ENCODE measurements at regions not wholly inside any gene's neighbourhood (a gene's known extent, or its start where the extent isn't known, plus 50 kb on each side); places are given as distances from the start of the nearest gene placed in this dataset.

- no peaks in the 10 kb centered on the region for H3K9me2 ChIP-seq (replicated peaks; ENCODE audit: insufficient read depth, low read length)
- no peak overlapping the region for H3K4me3 ChIP-seq (ENCODE audit: low read length)
- H3K4me1 ChIP-seq (ENCODE audit: low read length), result peaks cover 7% of the 10 kb centered on the region
- no peak overlapping the region for H3K27ac ChIP-seq (ENCODE audit: low read length)
- TF ChIP-seq, protein P1, sequence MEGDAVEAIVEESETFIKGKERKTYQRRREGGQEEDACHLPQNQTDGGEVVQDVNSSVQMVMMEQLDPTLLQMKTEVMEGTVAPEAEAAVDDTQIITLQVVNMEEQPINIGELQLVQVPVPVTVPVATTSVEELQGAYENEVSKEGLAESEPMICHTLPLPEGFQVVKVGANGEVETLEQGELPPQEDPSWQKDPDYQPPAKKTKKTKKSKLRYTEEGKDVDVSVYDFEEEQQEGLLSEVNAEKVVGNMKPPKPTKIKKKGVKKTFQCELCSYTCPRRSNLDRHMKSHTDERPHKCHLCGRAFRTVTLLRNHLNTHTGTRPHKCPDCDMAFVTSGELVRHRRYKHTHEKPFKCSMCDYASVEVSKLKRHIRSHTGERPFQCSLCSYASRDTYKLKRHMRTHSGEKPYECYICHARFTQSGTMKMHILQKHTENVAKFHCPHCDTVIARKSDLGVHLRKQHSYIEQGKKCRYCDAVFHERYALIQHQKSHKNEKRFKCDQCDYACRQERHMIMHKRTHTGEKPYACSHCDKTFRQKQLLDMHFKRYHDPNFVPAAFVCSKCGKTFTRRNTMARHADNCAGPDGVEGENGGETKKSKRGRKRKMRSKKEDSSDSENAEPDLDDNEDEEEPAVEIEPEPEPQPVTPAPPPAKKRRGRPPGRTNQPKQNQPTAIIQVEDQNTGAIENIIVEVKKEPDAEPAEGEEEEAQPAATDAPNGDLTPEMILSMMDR (IDR thresholded peaks at IDR 0.05; ENCODE audit: low read length), result no peak
- TF ChIP-seq EZH2phosphoT487 (IDR thresholded peaks at IDR 0.05; ENCODE audit: low read length) (no peak), EZH2 (optimal IDR thresholded peaks at IDR 0.05; ENCODE audit: low read depth, low read length) (no peak)
- H3K4me2 ChIP-seq (ENCODE audit: low read depth, low read length), result no peak overlapping the region
- H3K9ac ChIP-seq (ENCODE audit: low read length), result no peak overlapping the region
- H3K79me2 ChIP-seq (ENCODE audit: low read length), result no peaks in the 10 kb centered on the region
- no peaks in the 10 kb centered on the region for H3F3A ChIP-seq (ENCODE audit: insufficient read depth, low read length)
- H3K9me3 ChIP-seq (replicated peaks; ENCODE audit: insufficient read depth, low read length), result no peaks in the 10 kb centered on the region
- no peak for DNase-seq
- H3K36me3 ChIP-seq (replicated peaks; ENCODE audit: insufficient read depth, low read length), result no peaks in the 10 kb centered on the region
- no peak overlapping the region for H2AFZ ChIP-seq (ENCODE audit: low read length)
- no peaks in the 10 kb centered on the region for H3K27me3 ChIP-seq (replicated peaks; ENCODE audit: insufficient read depth, low read length)
- no peaks in the 10 kb centered on the region for H4K20me1 ChIP-seq (ENCODE audit: insufficient read depth, low read length)
Measured at GRCh38 chr1:67614511-67614934, 70.5 kb upstream of the GADD45A start.

DNA sequence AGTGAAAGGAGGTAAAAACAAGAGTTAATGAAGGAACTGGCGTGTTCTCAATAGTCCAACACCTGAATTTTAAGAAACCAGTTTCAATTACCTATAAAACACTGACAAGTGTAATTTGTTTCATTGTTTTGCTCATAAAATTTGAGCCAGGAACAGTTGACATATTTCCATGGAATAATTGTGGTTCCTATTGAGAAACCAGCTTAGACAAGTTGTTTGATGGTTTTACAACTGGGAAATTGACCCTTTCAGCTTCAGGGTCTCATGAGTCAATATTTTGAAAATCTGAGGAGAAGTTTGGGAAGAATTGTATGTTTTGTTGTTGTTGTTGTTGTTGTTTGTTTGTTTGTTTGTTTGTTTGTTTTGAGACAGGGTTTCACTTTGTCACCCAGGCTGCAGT is 69.1 kb upstream of the GADD45A start:
- Histone ChIP-seq H3K9me2 (replicated peaks; ENCODE audit: insufficient read depth, low read length) (no peaks in the 10 kb centered on the region), H3K27me3 (replicated peaks; ENCODE audit: insufficient read depth, low read length) (no peaks in the 10 kb centered on the region), H2AFZ (ENCODE audit: low read length) (no peak overlapping the region), H3K4me1 (ENCODE audit: low read length) (no peaks in the 10 kb centered on the region), H3K79me2 (ENCODE audit: low read length) (no peaks in the 10 kb centered on the region), H3K9me3 (replicated peaks; ENCODE audit: insufficient read depth, low read length) (no peaks in the 10 kb centered on the region), H3K4me2 (ENCODE audit: low read depth, low read length) (no peak overlapping the region), H3F3A (ENCODE audit: insufficient read depth, low read length) (no peaks in the 10 kb centered on the region), H3K36me3 (replicated peaks; ENCODE audit: insufficient read depth, low read length) (no peaks in the 10 kb centered on the region), H3K27ac (ENCODE audit: low read length) (no peak overlapping the region), H3K9ac (ENCODE audit: low read length) (no peak overlapping the region), H3K4me3 (ENCODE audit: low read length) (no peak overlapping the region), H4K20me1 (ENCODE audit: insufficient read depth, low read length) (no peaks in the 10 kb centered on the region)
- DNase-seq, result no peak
- TF ChIP-seq EZH2phosphoT487 (IDR thresholded peaks at IDR 0.05; ENCODE audit: low read length) (no peak), EZH2 (optimal IDR thresholded peaks at IDR 0.05; ENCODE audit: low read depth, low read length) (no peak)
- TF ChIP-seq, protein P1 (IDR thresholded peaks at IDR 0.05; ENCODE audit: low read length), result no peak

DNA sequence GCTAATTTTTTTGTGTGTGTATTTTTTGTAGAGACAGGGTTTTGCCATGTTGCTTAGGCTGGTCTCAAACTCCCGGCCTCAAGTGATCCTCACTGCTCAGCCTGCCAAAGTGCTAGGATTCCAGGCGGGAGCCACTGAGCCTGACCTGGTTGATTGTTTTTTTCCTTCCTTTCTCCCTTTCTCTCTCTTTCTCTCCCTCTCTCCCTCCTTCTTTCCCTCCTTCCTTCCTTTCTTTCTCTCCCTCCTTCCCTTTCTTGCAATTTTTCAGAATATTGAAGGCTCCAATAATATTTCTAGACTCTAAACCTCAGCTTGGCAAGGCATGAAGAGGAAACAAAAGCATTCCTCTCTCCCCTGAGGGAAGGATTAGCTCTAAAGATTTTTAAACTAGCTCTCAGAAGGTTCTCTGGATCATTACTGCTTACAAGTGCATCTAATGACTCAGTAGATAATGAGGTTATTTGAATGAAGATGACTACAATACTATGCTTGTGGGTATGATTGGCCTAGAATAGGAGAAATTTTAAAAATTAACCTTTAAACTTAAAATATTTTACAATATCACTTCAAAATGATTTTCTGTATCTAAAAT is 68.5 kb upstream of the GADD45A start:
- H3K9ac ChIP-seq (ENCODE audit: low read length), result no peak overlapping the region
- H3F3A ChIP-seq (ENCODE audit: insufficient read depth, low read length), result no peaks in the 10 kb centered on the region
- DNase-seq, result no peak
- no peak overlapping the region for H2AFZ ChIP-seq (ENCODE audit: low read length)
- no peaks in the 10 kb centered on the region for H3K79me2 ChIP-seq (ENCODE audit: low read length)
- no peaks in the 10 kb centered on the region for H3K9me2 ChIP-seq (replicated peaks; ENCODE audit: insufficient read depth, low read length)
- H3K9me3 ChIP-seq (replicated peaks; ENCODE audit: insufficient read depth, low read length), result no peaks in the 10 kb centered on the region
- no peak overlapping the region for H3K4me3 ChIP-seq (ENCODE audit: low read length)
- H3K36me3 ChIP-seq (replicated peaks; ENCODE audit: insufficient read depth, low read length), result no peaks in the 10 kb centered on the region
- no peak overlapping the region for H3K4me2 ChIP-seq (ENCODE audit: low read depth, low read length)
- H3K4me1 ChIP-seq (ENCODE audit: low read length), result no peaks in the 10 kb centered on the region
- TF ChIP-seq EZH2 (optimal IDR thresholded peaks at IDR 0.05; ENCODE audit: low read depth, low read length) (no peak), EZH2phosphoT487 (IDR thresholded peaks at IDR 0.05; ENCODE audit: low read length) (no peak)
- TF ChIP-seq, protein P1 (IDR thresholded peaks at IDR 0.05; ENCODE audit: low read length), result no peak
- no peak overlapping the region for H3K27ac ChIP-seq (ENCODE audit: low read length)
- no peaks in the 10 kb centered on the region for H4K20me1 ChIP-seq (ENCODE audit: insufficient read depth, low read length)
- no peaks in the 10 kb centered on the region for H3K27me3 ChIP-seq (replicated peaks; ENCODE audit: insufficient read depth, low read length)

Measured in MM.1S (cell line).